Adrenal gland (tissue), 5 donors: ENCODE measurements at regions not wholly inside any gene's neighbourhood (a gene's known extent, or its start where the extent isn't known, plus 50 kb on each side); places are given as distances from the start of the nearest gene placed in this dataset.

Source experiments
- POLR2A ChIP-seq, 2 donors: fragments of 450-650 bp; IDR thresholded peaks; one replicate each; pipeline ENCODE4 v1.6.1; 2017; ENCODE audit warnings: antibody characterized with exemption in 2 of 2, mild to moderate bottlenecking in 2 of 2, moderate library complexity in 1 of 2
- TF ChIP-seq, protein P1 (sequence below), 6 experiments: fragments of 450-650 bp in 4 of 6; fragments of 200-600 bp in 2 of 6; sonication (generic) in 1 of 6; IDR thresholded peaks; 1 replicate in 5 of 6; 2 replicates in 1 of 6; pipeline versions ENCODE4 v1.5.1 to v1.8.0; 2016 to 2021; ENCODE audit warnings: antibody characterized with exemption in 6 of 6, mild to moderate bottlenecking in 2 of 6, moderate library complexity in 1 of 6
- donor health status: DM: no; HTN: no; CAD: no.

DNA sequence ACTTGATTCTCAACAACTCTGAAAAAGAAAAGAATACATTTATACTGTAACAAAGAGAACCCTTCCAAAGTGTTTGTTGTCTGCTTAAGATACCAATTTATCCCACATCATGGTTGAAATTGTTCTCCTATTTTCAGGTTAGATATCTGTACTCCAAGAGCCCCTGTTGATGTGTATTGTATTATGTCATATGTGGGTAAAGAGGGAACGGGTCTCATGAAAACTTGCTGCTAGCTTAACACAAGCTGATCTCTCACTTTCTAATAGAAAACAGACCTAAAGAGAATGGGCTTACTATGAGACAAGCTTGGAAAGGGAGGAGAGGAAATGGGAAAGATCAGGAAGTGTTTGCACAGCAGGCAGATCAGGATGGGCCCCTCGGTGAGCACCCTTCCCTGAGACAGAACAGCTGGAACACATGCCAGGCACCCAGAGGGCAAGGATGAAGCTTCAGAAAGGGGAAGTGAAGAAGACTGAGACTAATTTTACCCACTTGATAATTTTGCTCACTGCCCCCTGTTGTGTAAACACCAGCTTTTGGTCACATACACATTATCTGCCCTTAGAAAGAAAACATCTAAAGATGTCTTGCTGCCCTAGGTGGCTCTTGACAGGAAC lies 747.9 kb upstream of the CCDC54 start:
- TF ChIP-seq, protein P1, sequence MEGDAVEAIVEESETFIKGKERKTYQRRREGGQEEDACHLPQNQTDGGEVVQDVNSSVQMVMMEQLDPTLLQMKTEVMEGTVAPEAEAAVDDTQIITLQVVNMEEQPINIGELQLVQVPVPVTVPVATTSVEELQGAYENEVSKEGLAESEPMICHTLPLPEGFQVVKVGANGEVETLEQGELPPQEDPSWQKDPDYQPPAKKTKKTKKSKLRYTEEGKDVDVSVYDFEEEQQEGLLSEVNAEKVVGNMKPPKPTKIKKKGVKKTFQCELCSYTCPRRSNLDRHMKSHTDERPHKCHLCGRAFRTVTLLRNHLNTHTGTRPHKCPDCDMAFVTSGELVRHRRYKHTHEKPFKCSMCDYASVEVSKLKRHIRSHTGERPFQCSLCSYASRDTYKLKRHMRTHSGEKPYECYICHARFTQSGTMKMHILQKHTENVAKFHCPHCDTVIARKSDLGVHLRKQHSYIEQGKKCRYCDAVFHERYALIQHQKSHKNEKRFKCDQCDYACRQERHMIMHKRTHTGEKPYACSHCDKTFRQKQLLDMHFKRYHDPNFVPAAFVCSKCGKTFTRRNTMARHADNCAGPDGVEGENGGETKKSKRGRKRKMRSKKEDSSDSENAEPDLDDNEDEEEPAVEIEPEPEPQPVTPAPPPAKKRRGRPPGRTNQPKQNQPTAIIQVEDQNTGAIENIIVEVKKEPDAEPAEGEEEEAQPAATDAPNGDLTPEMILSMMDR (IDR thresholded peaks at IDR 0.05) = no peak
- no peak for TF ChIP-seq POLR2A (IDR thresholded peaks at IDR 0.05)
